Loucy (cell line): ENCODE measurements at regions not wholly inside any gene's neighbourhood (a gene's known extent, or its start where the extent isn't known, plus 50 kb on each side); places are given as distances from the start of the nearest gene placed in this dataset.

Source experiments
- EZH2phosphoT487 ChIP-seq: fragments of 200-600 bp; IDR thresholded peaks from 2 replicates; pipeline ENCODE4 v1.6.1; 2018; ENCODE audit warnings: antibody characterized with exemption, mild to moderate bottlenecking, moderate library complexity, borderline replicate concordance
- TF ChIP-seq, protein P1 (sequence below): fragments of 200-600 bp; sonication (generic); conservative IDR thresholded peaks from 2 replicates; pipeline ENCODE4 v1.5.1; 2014; ENCODE audit warnings: mild to moderate bottlenecking, antibody characterized with exemption, low read length

DNA sequence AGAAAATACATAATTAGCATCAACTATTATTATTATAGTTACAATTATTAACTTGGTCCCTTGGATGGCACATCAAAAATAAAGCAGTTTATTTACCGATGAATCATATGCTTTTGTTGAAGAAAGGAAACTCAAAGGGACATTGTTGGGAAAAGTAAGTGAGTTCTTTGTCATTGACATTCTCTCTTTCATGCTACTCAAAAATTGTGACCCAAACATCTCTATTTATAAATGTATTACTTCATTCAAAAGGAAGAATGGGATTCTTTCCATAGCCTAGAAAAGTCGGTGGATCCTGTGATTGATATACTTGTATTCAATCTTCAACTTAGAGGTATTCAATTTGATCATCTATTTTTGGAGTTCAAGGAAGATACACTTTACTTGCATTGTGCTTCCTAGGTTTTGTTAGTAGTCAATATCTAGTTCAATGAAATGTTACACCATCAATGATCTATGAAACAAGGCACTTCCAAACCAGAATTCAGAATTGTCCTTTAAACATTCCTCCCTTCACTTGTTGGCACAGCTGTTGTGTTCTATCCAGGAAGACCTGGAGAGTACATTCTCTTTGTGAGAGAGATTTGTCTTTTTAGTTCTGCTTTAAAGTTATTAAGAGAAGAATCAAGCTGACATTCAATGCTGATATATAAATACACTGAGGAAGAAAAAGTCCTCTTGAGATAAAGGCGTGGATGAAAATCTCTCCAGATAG is 235.2 kb downstream of the TMEM26 start:
- TF ChIP-seq, protein P1, sequence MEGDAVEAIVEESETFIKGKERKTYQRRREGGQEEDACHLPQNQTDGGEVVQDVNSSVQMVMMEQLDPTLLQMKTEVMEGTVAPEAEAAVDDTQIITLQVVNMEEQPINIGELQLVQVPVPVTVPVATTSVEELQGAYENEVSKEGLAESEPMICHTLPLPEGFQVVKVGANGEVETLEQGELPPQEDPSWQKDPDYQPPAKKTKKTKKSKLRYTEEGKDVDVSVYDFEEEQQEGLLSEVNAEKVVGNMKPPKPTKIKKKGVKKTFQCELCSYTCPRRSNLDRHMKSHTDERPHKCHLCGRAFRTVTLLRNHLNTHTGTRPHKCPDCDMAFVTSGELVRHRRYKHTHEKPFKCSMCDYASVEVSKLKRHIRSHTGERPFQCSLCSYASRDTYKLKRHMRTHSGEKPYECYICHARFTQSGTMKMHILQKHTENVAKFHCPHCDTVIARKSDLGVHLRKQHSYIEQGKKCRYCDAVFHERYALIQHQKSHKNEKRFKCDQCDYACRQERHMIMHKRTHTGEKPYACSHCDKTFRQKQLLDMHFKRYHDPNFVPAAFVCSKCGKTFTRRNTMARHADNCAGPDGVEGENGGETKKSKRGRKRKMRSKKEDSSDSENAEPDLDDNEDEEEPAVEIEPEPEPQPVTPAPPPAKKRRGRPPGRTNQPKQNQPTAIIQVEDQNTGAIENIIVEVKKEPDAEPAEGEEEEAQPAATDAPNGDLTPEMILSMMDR, result no peak
- TF ChIP-seq EZH2phosphoT487, result no peak
